Suprapubic skin (tissue), 4 donors: ENCODE measurements at regions not wholly inside any gene's neighbourhood (a gene's known extent, or its start where the extent isn't known, plus 50 kb on each side); places are given as distances from the start of the nearest gene placed in this dataset.

ENCODE experiments used
- EP300 ChIP-seq: sonication (generic); formaldehyde crosslinking; IDR thresholded peaks from one replicate; pipeline ENCODE4 v1.6.1; 2017; ENCODE audit warnings: antibody characterized with exemption
- POLR2A ChIP-seq, 2 donors: fragments of 450-650 bp; IDR thresholded peaks; one replicate each; pipeline ENCODE4 v1.6.1; 2017; ENCODE audit warnings: antibody characterized with exemption in 2 of 2, mild to moderate bottlenecking in 2 of 2, moderate library complexity in 2 of 2
- POLR2AphosphoS5 ChIP-seq, 3 donors: sonication (generic); formaldehyde crosslinking; IDR thresholded peaks; one replicate each; pipeline ENCODE4 v1.6.1; 2017; ENCODE audit warnings: antibody characterized with exemption in 3 of 3
- TF ChIP-seq, protein P1 (sequence below), 2 donors: fragments of 200-600 bp in 1 of 2; fragments of 450-650 bp in 1 of 2; sonication (generic) in 1 of 2; IDR thresholded peaks; one replicate each; pipeline ENCODE4 v1.5.1; 2016 to 2019; ENCODE audit warnings: antibody characterized with exemption in 2 of 2, mild to moderate bottlenecking in 1 of 2, moderate library complexity in 1 of 2

GRCh38 chr18:51562866-51563265 lies 365.4 kb upstream of the MEX3C start:
- no peak for TF ChIP-seq POLR2A (IDR thresholded peaks at IDR 0.05)
- TF ChIP-seq, protein P1, sequence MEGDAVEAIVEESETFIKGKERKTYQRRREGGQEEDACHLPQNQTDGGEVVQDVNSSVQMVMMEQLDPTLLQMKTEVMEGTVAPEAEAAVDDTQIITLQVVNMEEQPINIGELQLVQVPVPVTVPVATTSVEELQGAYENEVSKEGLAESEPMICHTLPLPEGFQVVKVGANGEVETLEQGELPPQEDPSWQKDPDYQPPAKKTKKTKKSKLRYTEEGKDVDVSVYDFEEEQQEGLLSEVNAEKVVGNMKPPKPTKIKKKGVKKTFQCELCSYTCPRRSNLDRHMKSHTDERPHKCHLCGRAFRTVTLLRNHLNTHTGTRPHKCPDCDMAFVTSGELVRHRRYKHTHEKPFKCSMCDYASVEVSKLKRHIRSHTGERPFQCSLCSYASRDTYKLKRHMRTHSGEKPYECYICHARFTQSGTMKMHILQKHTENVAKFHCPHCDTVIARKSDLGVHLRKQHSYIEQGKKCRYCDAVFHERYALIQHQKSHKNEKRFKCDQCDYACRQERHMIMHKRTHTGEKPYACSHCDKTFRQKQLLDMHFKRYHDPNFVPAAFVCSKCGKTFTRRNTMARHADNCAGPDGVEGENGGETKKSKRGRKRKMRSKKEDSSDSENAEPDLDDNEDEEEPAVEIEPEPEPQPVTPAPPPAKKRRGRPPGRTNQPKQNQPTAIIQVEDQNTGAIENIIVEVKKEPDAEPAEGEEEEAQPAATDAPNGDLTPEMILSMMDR (IDR thresholded peaks at IDR 0.05), result no peak
- no peak for TF ChIP-seq EP300
- no peak for TF ChIP-seq POLR2AphosphoS5 (IDR thresholded peaks at IDR 0.05)
